ENCODE measurements at regions not wholly inside any gene's neighbourhood (a gene's known extent, or its start where the extent isn't known, plus 50 kb on each side); places are given as distances from the start of the nearest gene placed in this dataset.

DNA sequence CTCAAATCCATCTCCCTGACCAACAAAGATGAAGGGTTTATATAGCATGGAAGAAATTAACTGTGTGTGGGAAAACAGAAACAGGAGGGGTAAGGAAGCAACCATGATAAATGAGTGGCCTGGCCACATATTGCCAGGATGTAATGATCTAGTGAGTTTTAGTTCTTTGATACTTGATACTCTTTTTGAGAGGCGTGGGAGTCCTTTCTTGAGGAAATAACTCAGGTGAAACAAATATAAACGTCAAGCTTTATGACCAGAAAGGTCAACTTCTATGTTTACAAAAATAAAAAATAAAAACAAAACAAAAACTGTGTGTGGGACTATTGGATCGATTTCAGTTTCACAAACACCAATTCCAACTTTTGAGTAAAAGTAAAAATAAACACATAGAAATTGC is 860.8 kb upstream of the B3GALT2 start:
- TF ChIP-seq, protein P1, sequence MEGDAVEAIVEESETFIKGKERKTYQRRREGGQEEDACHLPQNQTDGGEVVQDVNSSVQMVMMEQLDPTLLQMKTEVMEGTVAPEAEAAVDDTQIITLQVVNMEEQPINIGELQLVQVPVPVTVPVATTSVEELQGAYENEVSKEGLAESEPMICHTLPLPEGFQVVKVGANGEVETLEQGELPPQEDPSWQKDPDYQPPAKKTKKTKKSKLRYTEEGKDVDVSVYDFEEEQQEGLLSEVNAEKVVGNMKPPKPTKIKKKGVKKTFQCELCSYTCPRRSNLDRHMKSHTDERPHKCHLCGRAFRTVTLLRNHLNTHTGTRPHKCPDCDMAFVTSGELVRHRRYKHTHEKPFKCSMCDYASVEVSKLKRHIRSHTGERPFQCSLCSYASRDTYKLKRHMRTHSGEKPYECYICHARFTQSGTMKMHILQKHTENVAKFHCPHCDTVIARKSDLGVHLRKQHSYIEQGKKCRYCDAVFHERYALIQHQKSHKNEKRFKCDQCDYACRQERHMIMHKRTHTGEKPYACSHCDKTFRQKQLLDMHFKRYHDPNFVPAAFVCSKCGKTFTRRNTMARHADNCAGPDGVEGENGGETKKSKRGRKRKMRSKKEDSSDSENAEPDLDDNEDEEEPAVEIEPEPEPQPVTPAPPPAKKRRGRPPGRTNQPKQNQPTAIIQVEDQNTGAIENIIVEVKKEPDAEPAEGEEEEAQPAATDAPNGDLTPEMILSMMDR (IDR thresholded peaks at IDR 0.05; ENCODE audit: borderline replicate concordance, insufficient read depth, low read depth, low read length): no peak
- H3K4me3 ChIP-seq (ENCODE audit: low read depth, low read length): no peak overlapping the region

DNA sequence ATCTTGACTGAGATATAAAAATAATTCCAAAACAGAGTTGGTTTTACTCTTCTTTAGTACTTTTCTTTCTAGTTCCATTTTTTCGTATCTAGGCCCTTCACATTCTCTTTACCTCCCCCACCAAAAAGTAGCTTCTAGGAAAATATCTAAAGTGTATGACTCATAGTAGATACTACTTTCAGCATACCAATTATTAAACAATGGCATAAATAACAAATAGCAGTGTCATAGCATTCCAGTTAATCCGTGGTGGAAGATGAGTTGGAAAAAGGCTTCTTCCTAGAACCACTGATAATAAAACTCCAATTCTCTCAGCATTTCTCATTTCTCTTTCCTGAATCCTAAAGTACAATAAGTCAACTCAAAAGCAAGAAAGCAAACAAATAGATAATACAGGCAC is 859.0 kb upstream of the B3GALT2 start:
- H3K4me3 ChIP-seq (ENCODE audit: low read depth, low read length): no peak overlapping the region
- TF ChIP-seq, protein P1 (IDR thresholded peaks at IDR 0.05; ENCODE audit: borderline replicate concordance, insufficient read depth, low read depth, low read length): no peak

DNA sequence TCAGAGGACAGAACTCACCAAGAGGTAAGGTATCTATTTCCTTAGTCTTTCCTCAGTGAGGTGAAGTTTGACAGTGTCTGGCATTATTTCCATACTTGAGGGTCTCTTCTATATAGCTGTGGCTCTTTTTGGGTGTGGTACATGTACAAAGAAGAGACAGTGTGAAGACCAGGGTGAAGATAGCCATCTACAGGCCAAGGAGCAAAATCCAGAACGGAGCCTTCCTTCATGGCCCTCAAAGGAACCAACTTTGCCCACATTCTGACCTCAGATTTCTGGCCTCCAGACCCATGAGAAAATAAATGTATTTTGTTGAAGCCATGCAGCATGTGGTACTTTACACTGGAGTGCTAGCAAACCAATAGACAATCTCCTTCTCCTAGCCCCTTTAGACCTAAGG is 858.5 kb upstream of the B3GALT2 start:
- TF ChIP-seq, protein P1 (IDR thresholded peaks at IDR 0.05; ENCODE audit: borderline replicate concordance, insufficient read depth, low read depth, low read length): no peak
- no peak overlapping the region for H3K4me3 ChIP-seq (ENCODE audit: low read depth, low read length)

DNA sequence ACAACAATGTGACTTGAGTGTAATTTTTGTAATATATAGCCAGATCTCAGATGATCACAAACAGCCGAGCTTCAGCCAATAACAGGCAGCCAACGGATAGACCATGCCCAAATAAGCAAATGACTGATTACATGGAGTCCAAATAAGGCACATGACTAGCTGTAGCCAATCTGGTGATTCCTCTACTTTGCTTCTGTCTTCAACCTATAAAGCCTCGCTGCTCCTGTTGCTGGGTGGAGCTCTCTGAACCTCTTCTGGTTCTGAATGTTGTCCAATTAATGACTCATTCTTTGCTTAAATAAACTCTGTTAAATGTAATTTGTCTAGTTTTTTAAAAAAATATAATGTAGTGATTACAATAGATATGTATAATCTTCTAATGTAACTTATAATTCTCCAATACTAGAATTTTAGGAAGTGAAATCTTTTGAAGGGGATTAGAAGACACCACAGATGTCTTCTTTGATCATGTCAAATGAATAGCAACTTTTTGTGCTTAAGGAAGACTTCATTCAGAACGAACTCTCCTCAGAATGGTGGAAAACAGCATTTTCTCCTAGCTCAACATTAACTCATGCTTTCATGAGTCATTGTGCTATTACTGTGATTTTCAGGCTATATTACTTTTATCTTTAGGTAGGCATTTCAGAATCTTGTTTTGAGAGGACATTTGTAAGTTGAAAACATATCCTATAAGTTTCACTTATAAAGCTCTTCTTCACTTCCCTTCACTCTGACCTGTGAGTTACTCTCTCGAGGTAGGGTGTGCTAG is 857.8 kb upstream of the B3GALT2 start:
- no peak overlapping the region for H3K4me3 ChIP-seq (ENCODE audit: low read depth, low read length)
- TF ChIP-seq, protein P1 (IDR thresholded peaks at IDR 0.05; ENCODE audit: borderline replicate concordance, insufficient read depth, low read depth, low read length): no peak

DNA sequence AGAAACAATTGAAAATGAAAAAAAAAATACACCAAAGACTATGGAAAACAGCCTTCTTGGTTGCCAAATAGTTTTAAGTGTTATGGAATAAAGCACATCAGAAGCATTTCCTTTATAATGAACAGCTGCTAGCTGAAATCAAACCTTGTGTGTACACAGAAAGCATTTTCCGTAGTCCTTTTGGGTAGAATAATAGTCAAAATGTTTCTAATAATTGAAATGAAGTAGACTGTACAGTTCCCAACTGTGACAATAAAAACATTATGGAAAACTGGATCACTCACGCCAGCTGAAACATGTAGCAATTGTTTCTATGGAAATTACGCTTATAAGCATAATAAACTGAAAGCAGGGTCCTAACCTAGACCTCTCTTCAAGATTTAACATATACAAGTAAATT is 856.3 kb upstream of the B3GALT2 start:
- TF ChIP-seq, protein P1 (IDR thresholded peaks at IDR 0.05; ENCODE audit: borderline replicate concordance, insufficient read depth, low read depth, low read length): no peak
- H3K4me3 ChIP-seq (ENCODE audit: low read depth, low read length): no peak overlapping the region

DNA sequence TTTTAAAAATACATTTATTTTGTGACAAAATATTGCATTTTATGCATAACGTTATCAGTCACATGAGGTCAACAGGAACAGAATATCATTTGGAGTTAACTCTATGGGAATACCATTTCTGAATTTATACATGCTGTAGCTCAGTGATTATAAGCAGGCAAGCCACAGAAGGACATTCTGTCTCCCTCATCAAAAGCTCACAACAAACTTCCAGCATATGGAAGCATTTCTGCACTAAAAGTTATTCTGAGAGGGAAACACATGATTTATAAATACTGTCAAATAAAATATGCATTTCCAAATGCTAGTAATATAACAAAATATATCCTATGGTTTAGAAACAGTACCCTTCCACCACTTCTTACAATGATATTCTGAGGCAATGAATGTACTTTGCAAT is 854.1 kb upstream of the B3GALT2 start:
- H3K4me3 ChIP-seq (ENCODE audit: low read depth, low read length): no peak overlapping the region
- TF ChIP-seq, protein P1 (IDR thresholded peaks at IDR 0.05; ENCODE audit: borderline replicate concordance, insufficient read depth, low read depth, low read length): no peak

DNA sequence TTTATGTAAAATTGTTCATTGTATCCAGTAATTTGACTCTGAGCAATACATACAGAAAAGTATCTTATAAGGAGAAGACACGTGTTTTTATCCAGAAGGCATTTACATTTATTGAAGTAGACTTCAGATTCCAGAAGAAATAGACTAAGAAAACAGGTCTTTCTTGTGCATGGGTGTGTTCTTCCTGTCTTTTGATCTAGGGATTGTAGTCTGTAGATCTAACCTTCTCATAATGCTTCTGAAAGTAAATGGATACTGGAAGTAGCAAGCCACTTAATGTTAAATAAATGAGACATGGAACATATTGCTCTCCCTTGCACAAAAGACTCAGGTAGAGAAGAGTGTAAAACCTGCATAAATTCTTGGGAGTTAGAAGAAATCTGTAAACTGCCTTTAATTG is 853.2 kb upstream of the B3GALT2 start:
- TF ChIP-seq, protein P1 (IDR thresholded peaks at IDR 0.05; ENCODE audit: borderline replicate concordance, insufficient read depth, low read depth, low read length): no peak
- H3K4me3 ChIP-seq (ENCODE audit: low read depth, low read length): no peak overlapping the region

Data from GM12875 (cell line).